Type B pancreatic cell (in vitro differentiated cells): ENCODE measurements at regions not wholly inside any gene's neighbourhood (a gene's known extent, or its start where the extent isn't known, plus 50 kb on each side); places are given as distances from the start of the nearest gene placed in this dataset.

Source experiments
- DNase-seq: peaks from one replicate; pipeline ENCODE4 v3.0.0; 2021; ENCODE audit warnings: mixed read lengths; ENCODE audit not compliant: unreplicated experiment; ENCODE audit errors: extremely low spot score
- H3K27ac Mint-ChIP-seq: 2 replicates; pipeline ENCODE4 v1.8.0; 2021; ENCODE audit warnings: mild to moderate bottlenecking, mixed read lengths
- H3K27me3 Mint-ChIP-seq: 2 replicates; pipeline ENCODE4 v1.8.0; 2021; ENCODE audit warnings: mixed read lengths
- H3K36me3 Mint-ChIP-seq: 2 replicates; pipeline ENCODE4 v1.8.0; 2021; ENCODE audit warnings: mixed read lengths
- H3K4me1 Mint-ChIP-seq: one replicate; pipeline ENCODE4 v1.8.0; 2021; ENCODE audit warnings: mixed read lengths; ENCODE audit not compliant: unreplicated experiment
- H3K4me3 Mint-ChIP-seq: 2 replicates; pipeline ENCODE4 v1.8.0; 2021; ENCODE audit warnings: mild to moderate bottlenecking, mixed read lengths
- H3K9me3 Mint-ChIP-seq: 2 replicates; pipeline ENCODE4 v1.8.0; 2021; ENCODE audit warnings: mixed read lengths
- CTCF ChIP-seq: fragments of 200-600 bp; sonication (generic); conservative IDR thresholded peaks from 2 replicates; pipeline ENCODE4 v1.5.0; 2021; ENCODE audit warnings: antibody characterized with exemption, mild to moderate bottlenecking

GRCh38 chr22:27406389-27406861 is 395.1 kb downstream of the MN1 start:
- H3K4me1 Mint-ChIP-seq, result peaks cover 10% of the 10 kb centered on the region
- no peak overlapping the region for H3K4me3 Mint-ChIP-seq
- no peak for TF ChIP-seq CTCF
- DNase-seq, result no peak
- no peak overlapping the region for H3K27ac Mint-ChIP-seq
- no peaks in the 10 kb centered on the region for H3K36me3 Mint-ChIP-seq
- peaks cover 14% of the 10 kb centered on the region for H3K27me3 Mint-ChIP-seq
- H3K9me3 Mint-ChIP-seq, result no peaks in the 10 kb centered on the region

GRCh38 chr22:27407369-27407985 is 394.1 kb downstream of the MN1 start:
- no peak overlapping the region for H3K27ac Mint-ChIP-seq

GRCh38 chr22:27408068-27408467 is 393.5 kb downstream of the MN1 start:
- Mint-ChIP-seq H3K4me1 (peaks cover 13% of the 10 kb centered on the region), H3K4me3 (no peak overlapping the region), H3K27me3 (peaks cover 11% of the 10 kb centered on the region), H3K9me3 (no peaks in the 10 kb centered on the region), H3K36me3 (no peaks in the 10 kb centered on the region), H3K27ac (no peak overlapping the region)
- TF ChIP-seq CTCF, result no peak
- no peak for DNase-seq

More at GRCh38 chr22:27407369-27407985, 394.1 kb downstream of the MN1 start:
- TF ChIP-seq CTCF, result no peak
- Mint-ChIP-seq H3K36me3 (no peaks in the 10 kb centered on the region), H3K4me1 (peaks cover 13% of the 10 kb centered on the region), H3K27me3 (peaks cover 11% of the 10 kb centered on the region), H3K4me3 (no peak overlapping the region), H3K9me3 (no peaks in the 10 kb centered on the region)
- no peak for DNase-seq

- Mint-ChIP-seq H3K4me3 (no peak overlapping the region), H3K36me3 (no peaks in the 10 kb centered on the region), H3K9me3 (no peaks in the 10 kb centered on the region), H3K27me3 (peaks cover 14% of the 10 kb centered on the region), H3K27ac (no peak overlapping the region), H3K4me1 (peaks cover 13% of the 10 kb centered on the region)
- no peak for DNase-seq
- TF ChIP-seq CTCF, result no peak
Measured at GRCh38 chr22:27409299-27409698, 392.3 kb downstream of the MN1 start.

- no peak for TF ChIP-seq CTCF
- H3K36me3 Mint-ChIP-seq, result no peaks in the 10 kb centered on the region
- H3K4me3 Mint-ChIP-seq, result no peak overlapping the region
- DNase-seq, result no peak
- peaks cover 19% of the 10 kb centered on the region for H3K4me1 Mint-ChIP-seq
- no peaks in the 10 kb centered on the region for H3K9me3 Mint-ChIP-seq
- peaks cover 18% of the 10 kb centered on the region for H3K27me3 Mint-ChIP-seq
- H3K27ac Mint-ChIP-seq, result no peak overlapping the region
Measured at GRCh38 chr22:27412866-27413445, 388.6 kb downstream of the MN1 start.
